ENCODE measurements at regions not wholly inside any gene's neighbourhood (a gene's known extent, or its start where the extent isn't known, plus 50 kb on each side); places are given as distances from the start of the nearest gene placed in this dataset.

DNA sequence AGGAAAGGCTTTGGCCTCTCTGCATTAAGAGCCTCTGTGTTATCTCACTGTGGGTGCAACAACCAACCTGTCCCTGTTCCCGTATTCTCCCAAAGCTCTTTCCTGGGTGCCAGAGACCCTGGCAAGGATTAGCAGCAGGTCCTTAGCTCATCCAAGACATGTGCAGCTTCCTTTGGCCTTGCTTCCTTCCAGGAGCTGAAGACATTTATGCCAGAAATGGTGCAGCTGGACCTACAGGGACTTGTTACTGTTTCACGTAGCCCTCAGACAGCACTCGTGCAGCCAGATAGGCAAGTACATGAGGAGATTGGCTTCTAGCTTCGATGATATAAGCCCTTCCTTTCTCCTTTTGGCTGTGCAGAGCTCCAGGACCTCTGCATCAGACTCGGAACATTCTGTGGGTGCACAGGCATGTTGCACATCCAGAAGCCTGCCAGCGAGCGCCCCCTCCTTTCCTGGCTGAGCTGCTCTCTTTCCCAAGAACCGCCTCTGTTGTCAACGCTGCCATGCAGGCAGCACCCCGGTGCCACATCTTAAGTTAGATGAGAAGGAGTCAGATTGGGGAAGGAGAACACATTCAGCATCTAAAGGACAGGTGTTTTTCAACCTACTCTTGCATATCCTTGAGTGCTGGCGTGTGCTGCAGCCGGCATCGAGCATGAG is 284.5 kb upstream of the PLXNA2 start:
- Histone ChIP-seq H3K36me3 (ENCODE audit: control insufficient read depth in 2 of 2, insufficient read depth in 2 of 2, low read length in 1 of 2) (no peaks in the 10 kb centered on the region), H3K27me3 (ENCODE audit: control insufficient read depth in 1 of 2, insufficient read depth in 2 of 2, low read length in 2 of 2) (no peaks in the 10 kb centered on the region), H3K27ac (ENCODE audit: low read depth in 2 of 2, low read length in 1 of 2) (no peak overlapping the region), H3K4me3 (ENCODE audit: low read depth in 1 of 2, low read length in 2 of 2) (no peak overlapping the region), H3K9me3 (ENCODE audit: control insufficient read depth in 2 of 2, insufficient read depth in 1 of 2, low read depth in 1 of 2, low read length in 1 of 2) (no peaks in the 10 kb centered on the region), H3K4me1 (ENCODE audit: control insufficient read depth in 2 of 2, insufficient read depth in 2 of 2, low read length in 1 of 2) (no peaks in the 10 kb centered on the region)
- 53 to 61% methylated on average over 13 of the region's 13 CpGs for WGBS, 2 donors

DNA sequence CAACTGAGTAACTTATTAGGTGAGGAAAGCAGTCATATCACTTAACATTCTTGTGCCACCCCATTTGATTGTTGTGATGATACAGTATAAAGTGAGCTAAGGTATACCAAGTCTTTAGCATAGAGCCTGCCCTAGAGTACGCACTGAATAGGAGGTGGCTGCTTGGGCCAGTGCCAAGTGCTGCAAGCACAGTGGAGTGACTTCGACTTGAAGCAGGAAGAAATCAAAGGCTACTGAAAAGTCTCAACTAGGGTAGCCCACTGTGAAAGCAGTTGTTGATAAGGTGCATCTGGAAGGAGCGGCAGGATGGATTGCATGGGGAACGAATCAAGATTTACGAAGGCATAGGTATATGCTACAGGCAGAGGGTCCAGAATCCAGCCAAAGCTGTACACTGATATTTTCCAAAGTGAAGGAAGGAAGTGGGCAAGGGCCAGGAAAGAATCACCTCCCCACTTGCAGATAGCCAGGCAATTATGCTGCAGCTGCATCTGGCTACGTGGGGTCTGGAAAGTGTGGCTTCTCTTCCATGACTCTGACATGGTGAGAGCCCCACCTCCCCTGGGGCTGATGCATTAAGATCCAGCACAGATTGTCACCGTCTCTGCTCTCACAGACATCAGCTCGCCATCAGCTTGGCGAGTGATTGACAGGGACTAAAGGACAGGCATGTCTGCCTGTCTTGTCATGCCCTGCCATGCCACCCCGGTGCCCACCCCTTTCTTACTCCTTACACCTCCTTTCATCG is 287.0 kb upstream of the PLXNA2 start:
- no peaks in the 10 kb centered on the region for H3K36me3 ChIP-seq (ENCODE audit: control insufficient read depth in 2 of 2, insufficient read depth in 2 of 2, low read length in 1 of 2)
- H3K27ac ChIP-seq (ENCODE audit: low read depth in 2 of 2, low read length in 1 of 2) = no peak overlapping the region
- 63 to 67% methylated on average over 11 of the region's 11 CpGs for WGBS, 2 donors
- no peaks in the 10 kb centered on the region for H3K4me1 ChIP-seq (ENCODE audit: control insufficient read depth in 2 of 2, insufficient read depth in 2 of 2, low read length in 1 of 2)
- no peak overlapping the region for H3K4me3 ChIP-seq (ENCODE audit: low read depth in 1 of 2, low read length in 2 of 2)
- no peaks in the 10 kb centered on the region for H3K27me3 ChIP-seq (ENCODE audit: control insufficient read depth in 1 of 2, insufficient read depth in 2 of 2, low read length in 2 of 2)
- H3K9me3 ChIP-seq (ENCODE audit: control insufficient read depth in 2 of 2, insufficient read depth in 1 of 2, low read depth in 1 of 2, low read length in 1 of 2) = no peaks in the 10 kb centered on the region

DNA sequence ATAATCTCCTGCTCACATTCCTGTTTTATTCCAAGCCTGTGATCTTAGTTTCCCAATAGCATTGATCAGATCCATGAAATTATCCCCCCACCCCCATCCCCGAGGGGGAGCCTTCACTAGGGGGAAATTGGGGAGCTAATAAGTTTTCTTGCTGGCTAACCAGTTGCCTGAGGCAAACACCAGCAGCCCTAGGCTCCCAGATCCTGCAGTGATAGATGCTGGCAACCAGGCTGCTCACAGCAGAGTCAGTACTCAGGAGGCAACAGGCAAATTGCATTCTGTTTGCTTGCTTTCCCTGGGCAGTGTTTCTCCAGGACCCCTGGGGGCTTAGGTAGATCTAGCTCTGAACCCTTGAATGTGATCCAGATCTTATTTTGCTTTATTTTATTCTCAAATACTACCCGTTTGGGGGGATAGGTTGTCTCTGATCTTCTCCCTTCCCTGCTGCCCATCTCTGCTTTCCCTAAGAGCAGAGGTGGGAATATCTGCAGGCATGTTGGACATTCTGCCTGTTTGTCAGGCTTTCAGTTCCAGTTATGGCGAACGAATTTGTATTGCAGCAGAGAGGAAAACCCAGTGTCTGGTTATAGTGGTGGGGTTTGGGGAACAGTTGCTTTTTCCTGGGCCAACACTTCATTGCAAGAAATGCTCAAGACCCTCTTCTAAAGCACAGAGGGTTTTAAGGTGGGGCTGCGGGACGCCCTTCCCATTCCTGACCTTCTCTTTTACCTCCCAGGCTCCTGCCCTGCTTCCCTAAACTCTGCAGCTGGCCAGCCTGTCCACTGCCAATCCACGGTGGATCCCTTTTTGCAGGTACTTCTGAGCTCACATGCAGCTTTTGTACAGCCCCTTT is 289.8 kb upstream of the PLXNA2 start:
- H3K4me3 ChIP-seq (ENCODE audit: low read depth in 1 of 2, low read length in 2 of 2) = no peak overlapping the region
- WGBS, 2 donors = 71 to 80% methylated on average over 7 of the region's 7 CpGs
- no peaks in the 10 kb centered on the region for H3K9me3 ChIP-seq (ENCODE audit: control insufficient read depth in 2 of 2, insufficient read depth in 1 of 2, low read depth in 1 of 2, low read length in 1 of 2)
- no peak overlapping the region for H3K27ac ChIP-seq (ENCODE audit: low read depth in 2 of 2, low read length in 1 of 2)
- H3K27me3 ChIP-seq (ENCODE audit: control insufficient read depth in 1 of 2, insufficient read depth in 2 of 2, low read length in 2 of 2) = no peaks in the 10 kb centered on the region
- H3K36me3 ChIP-seq (ENCODE audit: control insufficient read depth in 2 of 2, insufficient read depth in 2 of 2, low read length in 1 of 2) = no peaks in the 10 kb centered on the region
- H3K4me1 ChIP-seq (ENCODE audit: control insufficient read depth in 2 of 2, insufficient read depth in 2 of 2, low read length in 1 of 2) = no peaks in the 10 kb centered on the region

DNA sequence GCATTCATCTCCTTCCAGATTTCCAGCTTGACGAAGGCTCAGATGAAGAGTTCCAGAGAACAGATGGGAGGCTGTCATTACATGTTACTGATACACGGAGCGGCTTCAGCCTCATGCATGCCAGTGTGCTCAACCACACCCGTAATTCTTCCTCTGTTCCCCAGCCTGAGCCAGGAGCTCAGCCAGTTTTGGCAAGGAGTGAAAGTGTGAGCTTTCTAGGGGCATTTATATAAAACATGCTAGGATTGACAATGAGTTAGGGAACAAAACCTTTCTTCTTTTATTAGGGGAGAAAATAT is 290.4 kb upstream of the PLXNA2 start:
- H3K9me3 ChIP-seq (ENCODE audit: control insufficient read depth in 2 of 2, insufficient read depth in 1 of 2, low read depth in 1 of 2, low read length in 1 of 2) = no peaks in the 10 kb centered on the region
- H3K27ac ChIP-seq (ENCODE audit: low read depth in 2 of 2, low read length in 1 of 2) = no peak overlapping the region
- H3K4me1 ChIP-seq (ENCODE audit: control insufficient read depth in 2 of 2, insufficient read depth in 2 of 2, low read length in 1 of 2) = no peaks in the 10 kb centered on the region
- WGBS, 2 donors = 48 to 64% methylated on average over 4 of the region's 4 CpGs
- no peaks in the 10 kb centered on the region for H3K36me3 ChIP-seq (ENCODE audit: control insufficient read depth in 2 of 2, insufficient read depth in 2 of 2, low read length in 1 of 2)
- H3K27me3 ChIP-seq (ENCODE audit: control insufficient read depth in 1 of 2, insufficient read depth in 2 of 2, low read length in 2 of 2) = no peaks in the 10 kb centered on the region
- no peak overlapping the region for H3K4me3 ChIP-seq (ENCODE audit: low read depth in 1 of 2, low read length in 2 of 2)

DNA sequence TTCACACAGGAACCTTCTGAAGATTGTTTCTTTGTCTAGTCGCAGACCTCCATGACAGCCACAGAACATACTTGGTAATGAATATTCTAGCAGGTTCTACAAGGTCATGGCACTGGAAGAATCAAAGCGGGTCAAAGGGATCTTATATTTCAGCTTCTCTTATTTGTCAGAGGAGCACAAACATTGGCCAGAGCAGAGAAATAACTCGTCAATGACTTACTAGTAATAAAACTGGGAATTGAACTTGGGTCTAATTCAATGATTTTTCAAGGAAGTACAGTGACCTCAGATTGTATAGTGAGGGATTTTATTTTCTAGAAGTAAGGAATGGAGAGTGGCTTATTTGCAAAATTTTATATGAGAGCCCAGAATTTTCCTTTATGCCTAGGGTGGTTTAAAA is 290.8 kb upstream of the PLXNA2 start:
- no peak overlapping the region for H3K4me3 ChIP-seq (ENCODE audit: low read depth in 1 of 2, low read length in 2 of 2)

DNA sequence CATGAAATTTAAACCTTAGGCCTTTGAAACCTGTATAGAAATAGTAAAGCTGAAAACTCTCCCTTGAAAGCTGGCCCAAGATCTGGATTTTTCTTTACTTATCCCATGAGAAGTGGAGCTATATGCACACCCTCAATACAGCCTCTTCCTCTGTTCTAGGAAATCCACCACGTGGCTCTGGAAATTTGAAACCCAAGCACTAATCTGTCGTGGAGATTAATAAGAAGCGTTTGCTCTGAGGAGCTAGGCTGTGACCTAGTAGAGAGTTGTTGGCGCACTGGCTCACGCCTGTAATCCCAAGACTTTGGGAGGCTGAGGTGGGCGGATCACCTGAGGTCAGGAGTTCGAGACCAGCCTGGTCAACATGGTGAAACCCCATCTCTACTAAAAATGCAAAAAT is 291.3 kb upstream of the PLXNA2 start:
- Histone ChIP-seq H3K9me3 (ENCODE audit: control insufficient read depth in 2 of 2, insufficient read depth in 1 of 2, low read depth in 1 of 2, low read length in 1 of 2) (no peaks in the 10 kb centered on the region), H3K36me3 (ENCODE audit: control insufficient read depth in 2 of 2, insufficient read depth in 2 of 2, low read length in 1 of 2) (no peaks in the 10 kb centered on the region), H3K4me1 (ENCODE audit: control insufficient read depth in 2 of 2, insufficient read depth in 2 of 2, low read length in 1 of 2) (no peaks in the 10 kb centered on the region), H3K4me3 (ENCODE audit: low read depth in 1 of 2, low read length in 2 of 2) (no peak overlapping the region), H3K27me3 (ENCODE audit: control insufficient read depth in 1 of 2, insufficient read depth in 2 of 2, low read length in 2 of 2) (no peaks in the 10 kb centered on the region), H3K27ac (ENCODE audit: low read depth in 2 of 2, low read length in 1 of 2) (no peak overlapping the region)
- 69 to 81% methylated on average over 7 of the region's 7 CpGs for WGBS, 2 donors

More for the DNA sequence above, 290.8 kb upstream of the PLXNA2 start:
- Histone ChIP-seq H3K36me3 (ENCODE audit: control insufficient read depth in 2 of 2, insufficient read depth in 2 of 2, low read length in 1 of 2) (no peaks in the 10 kb centered on the region), H3K9me3 (ENCODE audit: control insufficient read depth in 2 of 2, insufficient read depth in 1 of 2, low read depth in 1 of 2, low read length in 1 of 2) (no peaks in the 10 kb centered on the region), H3K4me1 (ENCODE audit: control insufficient read depth in 2 of 2, insufficient read depth in 2 of 2, low read length in 1 of 2) (no peaks in the 10 kb centered on the region), H3K27me3 (ENCODE audit: control insufficient read depth in 1 of 2, insufficient read depth in 2 of 2, low read length in 2 of 2) (no peaks in the 10 kb centered on the region), H3K27ac (ENCODE audit: low read depth in 2 of 2, low read length in 1 of 2) (no peak overlapping the region)
- 79 to 85% methylated on average over 3 of the region's 3 CpGs for WGBS, 2 donors

DNA sequence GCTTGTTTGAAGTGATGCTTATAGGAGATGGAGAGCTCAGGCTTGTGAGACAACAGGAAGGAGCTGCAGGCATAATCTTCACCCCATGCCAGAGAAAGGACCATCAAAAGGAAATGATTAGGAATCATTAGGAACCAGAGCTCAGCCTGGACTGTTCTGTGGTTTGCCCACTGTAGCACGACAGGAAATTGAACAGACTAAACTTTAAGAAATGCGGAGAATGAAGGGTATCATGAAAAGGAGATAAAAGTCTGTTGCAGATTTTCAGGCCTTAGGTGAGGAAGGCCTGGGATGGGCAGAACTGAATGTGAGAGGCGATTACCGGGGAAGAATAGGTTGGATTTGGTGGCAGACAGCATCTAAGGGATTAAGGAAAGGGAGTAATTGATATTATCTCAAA is 292.0 kb upstream of the PLXNA2 start:
- Histone ChIP-seq H3K36me3 (ENCODE audit: control insufficient read depth in 2 of 2, insufficient read depth in 2 of 2, low read length in 1 of 2) (no peaks in the 10 kb centered on the region), H3K27me3 (ENCODE audit: control insufficient read depth in 1 of 2, insufficient read depth in 2 of 2, low read length in 2 of 2) (no peaks in the 10 kb centered on the region), H3K27ac (ENCODE audit: low read depth in 2 of 2, low read length in 1 of 2) (no peak overlapping the region), H3K4me1 (ENCODE audit: control insufficient read depth in 2 of 2, insufficient read depth in 2 of 2, low read length in 1 of 2) (peaks cover 0 to 3% of the 10 kb centered on the region in 2 donors), H3K4me3 (ENCODE audit: low read depth in 1 of 2, low read length in 2 of 2) (no peak overlapping the region), H3K9me3 (ENCODE audit: control insufficient read depth in 2 of 2, insufficient read depth in 1 of 2, low read depth in 1 of 2, low read length in 1 of 2) (no peaks in the 10 kb centered on the region)
- WGBS, 2 donors = 78 to 79% methylated on average over 4 of the region's 4 CpGs

DNA sequence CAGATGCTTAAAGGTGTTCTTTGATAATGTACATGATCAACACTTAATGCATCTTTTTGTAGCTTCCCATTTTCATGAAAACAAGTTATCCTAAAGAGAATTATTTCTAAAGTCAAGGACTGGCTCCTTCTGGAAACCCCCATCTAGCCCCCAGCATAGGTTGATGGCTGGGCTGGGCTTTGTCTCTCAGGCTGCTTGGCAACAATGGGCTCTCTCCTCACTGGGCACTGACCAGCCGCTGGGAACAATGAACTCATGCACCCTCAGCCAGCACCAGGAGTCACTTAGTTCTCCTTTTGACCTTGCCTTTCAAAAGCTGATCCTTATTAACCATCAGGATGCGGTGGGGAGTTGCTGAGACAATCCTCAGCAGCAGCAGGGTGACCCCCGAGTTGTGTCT is 293.0 kb upstream of the PLXNA2 start:
- Histone ChIP-seq H3K36me3 (ENCODE audit: control insufficient read depth in 2 of 2, insufficient read depth in 2 of 2, low read length in 1 of 2) (no peaks in the 10 kb centered on the region), H3K27ac (ENCODE audit: low read depth in 2 of 2, low read length in 1 of 2) (no peak overlapping the region), H3K4me1 (ENCODE audit: control insufficient read depth in 2 of 2, insufficient read depth in 2 of 2, low read length in 1 of 2) (peaks cover 0 to 3% of the 10 kb centered on the region in 2 donors), H3K27me3 (ENCODE audit: control insufficient read depth in 1 of 2, insufficient read depth in 2 of 2, low read length in 2 of 2) (no peaks in the 10 kb centered on the region), H3K4me3 (ENCODE audit: low read depth in 1 of 2, low read length in 2 of 2) (no peak overlapping the region), H3K9me3 (ENCODE audit: control insufficient read depth in 2 of 2, insufficient read depth in 1 of 2, low read depth in 1 of 2, low read length in 1 of 2) (no peaks in the 10 kb centered on the region)
- 78 to 81% methylated on average over 3 of the region's 3 CpGs for WGBS, 2 donors

DNA sequence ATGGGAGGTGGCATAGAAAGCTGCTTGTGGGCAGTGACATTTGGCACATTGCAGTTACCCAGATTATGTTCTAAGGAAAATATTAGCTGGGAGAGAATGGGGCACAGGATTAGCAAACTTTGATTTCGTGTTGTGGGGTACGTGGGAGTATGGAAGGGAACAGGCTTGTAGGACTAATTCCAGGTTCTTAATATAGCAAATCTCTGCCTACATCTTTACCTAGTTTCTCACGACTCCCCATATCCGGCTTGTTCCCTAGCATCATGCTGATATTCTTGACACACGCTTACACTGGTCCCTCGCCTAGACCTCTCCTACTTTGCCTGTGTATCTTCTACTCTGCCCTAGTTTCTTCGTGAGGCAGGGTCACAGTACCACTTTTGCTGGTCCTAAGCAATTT is 293.9 kb upstream of the PLXNA2 start:
- H3K27ac ChIP-seq (ENCODE audit: low read depth in 2 of 2, low read length in 1 of 2) = no peak overlapping the region
- WGBS, 2 donors = 86 to 91% methylated on average over 7 of the region's 7 CpGs
- H3K4me1 ChIP-seq (ENCODE audit: control insufficient read depth in 2 of 2, insufficient read depth in 2 of 2, low read length in 1 of 2) = peaks cover 0 to 3% of the 10 kb centered on the region in 2 donors
- H3K4me3 ChIP-seq (ENCODE audit: low read depth in 1 of 2, low read length in 2 of 2) = no peak overlapping the region
- H3K9me3 ChIP-seq (ENCODE audit: control insufficient read depth in 2 of 2, insufficient read depth in 1 of 2, low read depth in 1 of 2, low read length in 1 of 2) = no peaks in the 10 kb centered on the region
- no peaks in the 10 kb centered on the region for H3K27me3 ChIP-seq (ENCODE audit: control insufficient read depth in 1 of 2, insufficient read depth in 2 of 2, low read length in 2 of 2)
- H3K36me3 ChIP-seq (ENCODE audit: control insufficient read depth in 2 of 2, insufficient read depth in 2 of 2, low read length in 1 of 2) = no peaks in the 10 kb centered on the region

Data from esophagus (tissue), 2 donors.